ENCODE measurements at regions not wholly inside any gene's neighbourhood (a gene's known extent, or its start where the extent isn't known, plus 50 kb on each side); places are given as distances from the start of the nearest gene placed in this dataset.

DNA sequence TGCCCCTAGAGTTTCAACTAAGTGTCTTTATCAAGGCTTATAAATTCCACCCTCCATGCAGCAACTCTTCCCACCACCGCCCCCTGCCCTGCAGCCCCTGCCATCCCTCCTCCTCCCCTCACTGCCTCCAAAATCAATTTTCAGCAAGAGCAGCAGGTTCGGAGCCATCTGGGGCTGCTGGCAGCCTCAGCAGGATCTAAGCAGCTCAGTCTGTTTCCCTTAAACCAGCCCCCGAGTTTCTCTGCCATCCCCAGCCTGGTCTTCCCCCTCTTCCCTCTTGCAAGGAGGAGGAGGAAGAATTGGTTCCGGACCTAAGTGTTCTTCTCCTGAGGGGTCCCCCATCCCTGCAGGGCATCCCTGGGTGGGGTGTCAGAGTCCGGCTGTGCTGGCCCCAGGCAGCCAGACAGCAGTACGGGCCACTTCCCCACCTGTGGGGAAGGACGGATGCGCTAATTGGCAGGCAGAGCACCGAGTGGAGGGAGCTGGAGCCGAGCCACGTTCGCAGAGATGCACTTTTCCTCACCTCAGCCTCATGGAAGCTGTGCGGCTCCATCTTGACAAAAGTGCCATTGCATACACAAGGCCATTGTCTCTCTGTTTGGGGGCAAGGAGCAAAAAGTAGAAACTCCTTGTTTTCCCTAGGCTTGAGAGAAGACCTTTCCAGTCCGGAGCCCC lies 189.3 kb downstream of the KCNA5 start:
- no peak overlapping the region for H3K4me3 ChIP-seq (ENCODE audit: low read depth in 1 of 2, low read length in 2 of 2)
- H3K9me3 ChIP-seq (ENCODE audit: control insufficient read depth in 1 of 2, low read length in 2 of 2): no peaks in the 10 kb centered on the region
- no peaks in the 10 kb centered on the region for H3K27me3 ChIP-seq (ENCODE audit: control insufficient read depth in 1 of 2, insufficient read depth in 2 of 2, low read length in 2 of 2)
- H3K9ac ChIP-seq (ENCODE audit: low read depth in 1 of 2, low read length in 2 of 2): no peak overlapping the region
- no peak overlapping the region for H3K27ac ChIP-seq (ENCODE audit: low read depth, low read length)
- no peaks in the 10 kb centered on the region for H3K4me1 ChIP-seq (ENCODE audit: control insufficient read depth in 1 of 2, insufficient read depth in 2 of 2, low read length in 2 of 2)
- no peaks in the 10 kb centered on the region for H3K36me3 ChIP-seq (ENCODE audit: control insufficient read depth in 1 of 2, insufficient read depth in 2 of 2, low read length in 2 of 2)

DNA sequence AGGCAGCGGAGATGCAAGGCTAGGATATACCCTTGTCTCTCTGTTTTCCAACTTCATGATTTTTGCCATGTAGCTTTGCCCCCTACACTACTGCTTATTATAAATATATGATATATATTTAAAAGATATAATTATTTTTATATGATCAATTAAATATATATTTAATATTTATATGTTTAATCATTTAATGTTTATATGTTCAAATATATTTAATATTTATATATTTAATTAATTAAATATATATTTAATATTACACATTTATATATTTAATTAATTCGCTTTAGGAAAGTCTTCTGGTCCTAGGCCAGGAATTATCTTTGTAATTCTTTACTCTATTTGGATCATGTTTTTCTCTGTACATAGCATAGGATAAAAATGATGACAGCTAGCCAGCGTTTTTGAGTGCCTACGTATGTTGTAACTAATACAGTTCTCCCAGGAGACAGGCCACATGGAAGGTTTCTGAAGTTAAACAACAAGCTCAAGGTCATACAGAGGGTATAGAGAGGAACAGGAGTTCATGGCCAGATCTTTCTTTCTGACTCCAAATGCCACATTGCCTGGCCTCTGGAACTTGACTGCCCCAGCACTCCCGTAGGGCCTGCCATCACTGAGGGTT lies 192.5 kb downstream of the KCNA5 start:
- H3K36me3 ChIP-seq (ENCODE audit: control insufficient read depth in 1 of 2, insufficient read depth in 2 of 2, low read length in 2 of 2): no peaks in the 10 kb centered on the region
- no peak overlapping the region for H3K27ac ChIP-seq (ENCODE audit: low read depth, low read length)
- H3K4me1 ChIP-seq (ENCODE audit: control insufficient read depth in 1 of 2, insufficient read depth in 2 of 2, low read length in 2 of 2): no peaks in the 10 kb centered on the region
- H3K9ac ChIP-seq (ENCODE audit: low read depth in 1 of 2, low read length in 2 of 2): no peak overlapping the region
- no peak overlapping the region for H3K4me3 ChIP-seq (ENCODE audit: low read depth in 1 of 2, low read length in 2 of 2)
- peaks cover 0 to 4% of the 10 kb centered on the region in 2 donors for H3K27me3 ChIP-seq (ENCODE audit: control insufficient read depth in 1 of 2, insufficient read depth in 2 of 2, low read length in 2 of 2)
- no peaks in the 10 kb centered on the region for H3K9me3 ChIP-seq (ENCODE audit: control insufficient read depth in 1 of 2, low read length in 2 of 2)

DNA sequence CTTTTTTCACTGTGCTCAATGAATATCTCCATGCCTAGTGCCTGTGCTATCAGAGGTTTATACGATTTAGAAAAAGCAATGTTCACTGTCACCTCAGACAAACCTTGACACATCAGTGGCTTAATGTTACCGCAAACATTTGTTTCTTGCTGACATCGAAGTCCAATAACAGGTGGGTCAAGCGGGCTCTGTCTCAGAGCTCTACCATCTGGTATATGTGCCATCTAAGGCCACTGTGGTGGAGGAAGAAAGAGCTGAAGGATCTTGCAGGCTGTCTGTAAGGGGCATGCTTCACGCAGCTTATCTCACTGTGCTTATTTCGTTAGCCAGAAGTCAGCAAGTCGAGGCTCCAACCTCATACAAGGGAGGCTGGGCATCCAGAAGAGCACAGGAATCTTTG lies 189.5 kb upstream of the NTF3 start:
- Histone ChIP-seq H3K9ac (ENCODE audit: low read depth in 1 of 2, low read length in 2 of 2) (no peak overlapping the region), H3K4me1 (ENCODE audit: control insufficient read depth in 1 of 2, insufficient read depth in 2 of 2, low read length in 2 of 2) (peaks cover 5% of the 10 kb centered on the region in 2 donors), H3K27ac (ENCODE audit: low read depth, low read length) (no peak overlapping the region), H3K9me3 (ENCODE audit: control insufficient read depth in 1 of 2, low read length in 2 of 2) (no peaks in the 10 kb centered on the region), H3K36me3 (ENCODE audit: control insufficient read depth in 1 of 2, insufficient read depth in 2 of 2, low read length in 2 of 2) (no peaks in the 10 kb centered on the region), H3K4me3 (ENCODE audit: low read depth in 1 of 2, low read length in 2 of 2) (no peak overlapping the region), H3K27me3 (ENCODE audit: control insufficient read depth in 1 of 2, insufficient read depth in 2 of 2, low read length in 2 of 2) (peaks cover 0 to 4% of the 10 kb centered on the region in 2 donors)

DNA sequence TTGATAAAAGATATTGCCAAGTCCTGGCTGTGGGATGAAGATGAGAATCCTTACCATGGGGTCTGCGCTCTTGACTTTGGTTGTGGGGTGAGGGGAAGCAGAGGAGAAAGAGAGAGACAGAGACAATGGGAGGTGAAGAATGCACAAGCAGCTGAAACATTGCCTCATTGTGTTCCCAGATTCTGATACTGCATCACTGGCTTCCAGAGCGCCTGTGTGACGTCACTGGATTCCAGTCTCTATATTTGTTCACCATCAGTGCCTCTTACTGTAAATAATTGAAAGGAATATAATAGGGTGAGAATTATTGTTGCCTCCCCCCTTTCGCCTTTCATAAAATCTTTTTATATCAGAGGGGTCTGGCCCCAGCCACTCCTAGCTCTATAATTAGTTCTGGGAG lies 188.9 kb upstream of the NTF3 start:
- H3K27ac ChIP-seq (ENCODE audit: low read depth, low read length): no peak overlapping the region
- no peak overlapping the region for H3K9ac ChIP-seq (ENCODE audit: low read depth in 1 of 2, low read length in 2 of 2)
- H3K27me3 ChIP-seq (ENCODE audit: control insufficient read depth in 1 of 2, insufficient read depth in 2 of 2, low read length in 2 of 2): peaks cover 0 to 4% of the 10 kb centered on the region in 2 donors
- H3K4me3 ChIP-seq (ENCODE audit: low read depth in 1 of 2, low read length in 2 of 2): no peak overlapping the region
- H3K36me3 ChIP-seq (ENCODE audit: control insufficient read depth in 1 of 2, insufficient read depth in 2 of 2, low read length in 2 of 2): no peaks in the 10 kb centered on the region
- no peaks in the 10 kb centered on the region for H3K9me3 ChIP-seq (ENCODE audit: control insufficient read depth in 1 of 2, low read length in 2 of 2)
- H3K4me1 ChIP-seq (ENCODE audit: control insufficient read depth in 1 of 2, insufficient read depth in 2 of 2, low read length in 2 of 2): peaks cover 5% of the 10 kb centered on the region in 2 donors

DNA sequence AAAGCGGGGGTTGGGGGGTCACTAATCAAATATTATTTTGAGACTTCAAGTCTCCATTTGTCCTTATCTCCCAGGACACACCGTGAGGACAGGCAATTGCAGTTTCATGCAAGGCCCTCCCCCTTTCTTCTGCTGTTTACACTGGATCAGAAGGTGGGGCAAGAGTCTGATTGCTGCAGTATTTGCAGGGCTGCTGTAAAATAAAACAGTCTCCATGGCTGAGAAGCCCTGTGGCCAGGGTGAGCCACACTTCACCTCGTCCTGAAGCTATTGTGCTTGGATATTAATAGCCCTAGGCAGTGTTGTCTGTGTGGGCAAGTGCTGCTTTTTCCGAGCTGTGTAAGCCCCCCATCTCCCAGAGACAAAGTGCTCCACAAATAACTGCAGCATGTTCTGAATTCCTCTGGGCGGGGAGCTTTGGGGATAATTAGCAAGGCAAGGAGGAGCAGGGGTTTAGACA lies 187.4 kb upstream of the NTF3 start:
- Histone ChIP-seq H3K36me3 (ENCODE audit: control insufficient read depth in 1 of 2, insufficient read depth in 2 of 2, low read length in 2 of 2) (no peaks in the 10 kb centered on the region), H3K9ac (ENCODE audit: low read depth in 1 of 2, low read length in 2 of 2) (no peak overlapping the region), H3K4me1 (ENCODE audit: control insufficient read depth in 1 of 2, insufficient read depth in 2 of 2, low read length in 2 of 2) (peaks cover 5% of the 10 kb centered on the region in 2 donors), H3K27ac (ENCODE audit: low read depth, low read length) (no peak overlapping the region), H3K4me3 (ENCODE audit: low read depth in 1 of 2, low read length in 2 of 2) (no peak overlapping the region), H3K9me3 (ENCODE audit: control insufficient read depth in 1 of 2, low read length in 2 of 2) (no peaks in the 10 kb centered on the region), H3K27me3 (ENCODE audit: control insufficient read depth in 1 of 2, insufficient read depth in 2 of 2, low read length in 2 of 2) (no peaks in the 10 kb centered on the region)

DNA sequence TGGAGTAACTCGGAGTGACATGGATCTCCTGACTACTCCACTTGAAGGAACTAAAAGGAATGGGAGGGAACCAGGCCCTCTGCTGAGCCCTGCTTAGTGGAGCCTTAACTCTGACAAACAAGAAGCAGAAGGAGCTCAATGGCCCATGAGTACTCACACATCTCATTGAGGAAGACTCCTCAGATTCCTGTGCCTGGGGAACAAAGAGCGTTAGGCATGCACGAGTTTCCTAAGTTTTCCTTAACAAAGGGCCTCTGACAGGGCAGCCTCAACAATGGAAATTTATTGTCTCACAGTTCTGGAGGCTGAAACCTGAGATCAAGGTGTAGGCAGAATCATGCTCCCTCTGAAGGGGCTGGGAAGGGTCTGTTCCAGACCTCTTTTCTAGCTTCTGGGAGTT lies 185.7 kb upstream of the NTF3 start:
- Histone ChIP-seq H3K4me1 (ENCODE audit: control insufficient read depth in 1 of 2, insufficient read depth in 2 of 2, low read length in 2 of 2) (peaks cover 5% of the 10 kb centered on the region in 2 donors), H3K27ac (ENCODE audit: low read depth, low read length) (no peak overlapping the region), H3K9ac (ENCODE audit: low read depth in 1 of 2, low read length in 2 of 2) (no peak overlapping the region)

DNA sequence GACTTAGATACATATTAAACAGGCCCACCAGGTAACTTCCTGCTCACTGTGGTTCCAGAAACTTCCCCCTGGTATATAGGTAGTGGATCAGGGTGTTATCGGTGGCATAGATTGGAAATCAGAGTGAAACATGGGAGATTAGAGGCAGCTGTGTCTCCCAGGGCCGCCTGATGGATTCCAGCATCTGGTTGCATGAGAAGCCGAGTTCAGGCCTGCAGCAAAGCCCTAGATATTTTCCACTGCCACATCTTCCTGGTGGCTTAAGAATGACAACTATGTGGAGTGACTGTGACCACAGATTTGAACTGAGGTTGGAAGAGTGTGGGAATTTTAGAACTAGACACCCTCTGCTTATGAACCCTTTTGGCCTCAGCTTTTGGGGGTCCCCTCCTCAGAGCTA lies 184.8 kb upstream of the NTF3 start:
- Histone ChIP-seq H3K27me3 (ENCODE audit: control insufficient read depth in 1 of 2, insufficient read depth in 2 of 2, low read length in 2 of 2) (no peaks in the 10 kb centered on the region), H3K9ac (ENCODE audit: low read depth in 1 of 2, low read length in 2 of 2) (no peak overlapping the region), H3K27ac (ENCODE audit: low read depth, low read length) (no peak overlapping the region), H3K4me3 (ENCODE audit: low read depth in 1 of 2, low read length in 2 of 2) (no peak overlapping the region), H3K4me1 (ENCODE audit: control insufficient read depth in 1 of 2, insufficient read depth in 2 of 2, low read length in 2 of 2) (peaks cover 5% of the 10 kb centered on the region in 2 donors), H3K36me3 (ENCODE audit: control insufficient read depth in 1 of 2, insufficient read depth in 2 of 2, low read length in 2 of 2) (no peaks in the 10 kb centered on the region), H3K9me3 (ENCODE audit: control insufficient read depth in 1 of 2, low read length in 2 of 2) (no peaks in the 10 kb centered on the region)

More for the DNA sequence above, 185.7 kb upstream of the NTF3 start:
- Histone ChIP-seq H3K9me3 (ENCODE audit: control insufficient read depth in 1 of 2, low read length in 2 of 2) (no peaks in the 10 kb centered on the region), H3K36me3 (ENCODE audit: control insufficient read depth in 1 of 2, insufficient read depth in 2 of 2, low read length in 2 of 2) (no peaks in the 10 kb centered on the region), H3K4me3 (ENCODE audit: low read depth in 1 of 2, low read length in 2 of 2) (no peak overlapping the region), H3K27me3 (ENCODE audit: control insufficient read depth in 1 of 2, insufficient read depth in 2 of 2, low read length in 2 of 2) (no peaks in the 10 kb centered on the region)

DNA sequence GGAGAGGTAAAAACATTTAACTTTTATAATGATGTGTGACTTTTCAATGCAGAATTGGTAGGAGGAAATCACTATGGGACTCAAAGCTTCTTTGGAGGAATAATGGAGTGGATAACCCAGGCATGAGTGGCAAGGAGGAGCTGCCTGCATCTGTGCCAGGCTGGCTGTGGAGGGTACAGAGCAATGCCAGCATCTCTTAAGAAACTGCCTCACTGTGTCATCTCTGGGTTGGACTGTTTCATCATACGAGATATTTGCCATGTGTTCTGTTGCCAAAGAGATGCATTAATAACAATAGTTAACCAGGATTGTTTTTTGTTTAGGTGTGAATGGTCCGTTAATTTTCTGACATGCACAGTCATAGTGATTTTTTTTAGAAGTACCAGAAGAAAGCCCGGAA lies 183.7 kb upstream of the NTF3 start:
- H3K27ac ChIP-seq (ENCODE audit: low read depth, low read length): no peak overlapping the region
- no peaks in the 10 kb centered on the region for H3K27me3 ChIP-seq (ENCODE audit: control insufficient read depth in 1 of 2, insufficient read depth in 2 of 2, low read length in 2 of 2)
- H3K4me1 ChIP-seq (ENCODE audit: control insufficient read depth in 1 of 2, insufficient read depth in 2 of 2, low read length in 2 of 2): peaks cover 5% of the 10 kb centered on the region in 2 donors
- H3K36me3 ChIP-seq (ENCODE audit: control insufficient read depth in 1 of 2, insufficient read depth in 2 of 2, low read length in 2 of 2): no peaks in the 10 kb centered on the region
- no peaks in the 10 kb centered on the region for H3K9me3 ChIP-seq (ENCODE audit: control insufficient read depth in 1 of 2, low read length in 2 of 2)
- no peak overlapping the region for H3K9ac ChIP-seq (ENCODE audit: low read depth in 1 of 2, low read length in 2 of 2)
- no peak overlapping the region for H3K4me3 ChIP-seq (ENCODE audit: low read depth in 1 of 2, low read length in 2 of 2)

DNA sequence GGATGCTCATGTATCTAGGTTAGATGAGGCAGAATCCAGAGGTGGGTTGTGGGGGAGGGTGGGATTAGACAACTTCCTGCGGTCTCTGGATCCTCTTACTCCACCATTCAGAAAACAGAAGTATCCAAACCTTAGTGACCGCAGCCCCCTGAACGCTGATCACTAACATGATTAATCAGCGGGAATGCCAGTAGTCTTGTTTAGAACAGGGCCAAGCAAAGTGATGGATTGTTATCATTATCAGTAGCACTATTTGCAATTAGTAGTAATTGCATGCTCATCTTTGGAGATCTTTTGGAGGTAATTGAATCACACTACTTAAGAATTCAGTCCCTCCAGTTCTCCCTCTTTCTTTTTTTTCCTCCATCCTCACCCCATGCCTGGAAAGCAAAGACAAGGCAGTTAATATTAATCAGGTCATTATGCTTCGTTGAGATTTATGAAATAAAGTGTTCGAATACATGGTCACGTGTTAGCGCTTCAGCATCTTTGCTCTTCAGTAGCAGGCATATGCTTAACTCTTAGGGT lies 182.8 kb upstream of the NTF3 start:
- peaks cover 5% of the 10 kb centered on the region in 2 donors for H3K4me1 ChIP-seq (ENCODE audit: control insufficient read depth in 1 of 2, insufficient read depth in 2 of 2, low read length in 2 of 2)
- H3K9me3 ChIP-seq (ENCODE audit: control insufficient read depth in 1 of 2, low read length in 2 of 2): no peaks in the 10 kb centered on the region
- no peaks in the 10 kb centered on the region for H3K36me3 ChIP-seq (ENCODE audit: control insufficient read depth in 1 of 2, insufficient read depth in 2 of 2, low read length in 2 of 2)
- H3K4me3 ChIP-seq (ENCODE audit: low read depth in 1 of 2, low read length in 2 of 2): no peak overlapping the region
- no peak overlapping the region for H3K9ac ChIP-seq (ENCODE audit: low read depth in 1 of 2, low read length in 2 of 2)
- no peak overlapping the region for H3K27ac ChIP-seq (ENCODE audit: low read depth, low read length)
- H3K27me3 ChIP-seq (ENCODE audit: control insufficient read depth in 1 of 2, insufficient read depth in 2 of 2, low read length in 2 of 2): no peaks in the 10 kb centered on the region

DNA sequence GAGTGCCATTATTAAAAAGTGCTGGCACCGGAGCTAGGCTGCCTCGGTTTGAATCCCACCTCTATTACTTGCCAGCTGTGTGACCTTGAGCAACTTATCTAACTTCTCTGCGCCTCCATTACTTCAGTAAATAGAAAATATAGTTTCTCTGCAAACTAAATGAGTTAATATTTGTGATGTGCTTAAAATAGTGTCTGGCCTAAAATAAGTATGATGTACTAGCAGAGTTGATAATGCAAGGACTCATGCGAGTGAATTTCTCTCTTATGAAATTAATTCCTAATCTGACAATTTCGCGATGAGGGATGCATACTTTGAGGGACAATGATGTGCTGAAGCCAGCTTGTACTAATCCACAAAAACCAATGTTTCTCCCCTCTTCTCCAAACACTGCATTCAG lies 180.8 kb upstream of the NTF3 start:
- no peaks in the 10 kb centered on the region for H3K36me3 ChIP-seq (ENCODE audit: control insufficient read depth in 1 of 2, insufficient read depth in 2 of 2, low read length in 2 of 2)
- no peaks in the 10 kb centered on the region for H3K27me3 ChIP-seq (ENCODE audit: control insufficient read depth in 1 of 2, insufficient read depth in 2 of 2, low read length in 2 of 2)
- no peak overlapping the region for H3K27ac ChIP-seq (ENCODE audit: low read depth, low read length)
- H3K4me1 ChIP-seq (ENCODE audit: control insufficient read depth in 1 of 2, insufficient read depth in 2 of 2, low read length in 2 of 2): no peaks in the 10 kb centered on the region
- H3K9ac ChIP-seq (ENCODE audit: low read depth in 1 of 2, low read length in 2 of 2): no peak overlapping the region
- no peak overlapping the region for H3K4me3 ChIP-seq (ENCODE audit: low read depth in 1 of 2, low read length in 2 of 2)
- no peaks in the 10 kb centered on the region for H3K9me3 ChIP-seq (ENCODE audit: control insufficient read depth in 1 of 2, low read length in 2 of 2)

All from duodenal mucosa (tissue), 2 donors.